LHCN-M2 (cell line): ENCODE measurements at regions not wholly inside any gene's neighbourhood (a gene's known extent, or its start where the extent isn't known, plus 50 kb on each side); places are given as distances from the start of the nearest gene placed in this dataset.
"Not testable (repeated sequence)": the region's sequence is repeated elsewhere in the genome, so short reads cannot be mapped to it uniquely, and the experiment has no call there.

Experiments
- DNase-seq: peaks from one replicate; pipeline ENCODE4 v3.0.0-alpha.2; 2012; ENCODE audit warnings: low read depth

GRCh38 chr6:67567842-67568241 is 1067.2 kb upstream of the ADGRB3 start:
- DNase-seq = no peak

GRCh38 chr6:67563671-67564070 is 1071.4 kb upstream of the ADGRB3 start:
- DNase-seq = no peak

- DNase-seq = no peak
These were observed 1075.0 kb upstream of the ADGRB3 start for GRCh38 chr6:67560068-67560467.

GRCh38 chr6:67558985-67559384 is 1076.1 kb upstream of the ADGRB3 start:
- no peak for DNase-seq

GRCh38 chr6:67544851-67545452 is 1090.1 kb upstream of the ADGRB3 start:
- DNase-seq = peak; percentile 41

GRCh38 chr6:67541586-67541985 is 1093.5 kb upstream of the ADGRB3 start:
- DNase-seq = peak; percentile 37

- no peak for DNase-seq
These were observed 1097.0 kb upstream of the ADGRB3 start for GRCh38 chr6:67538032-67538431.

GRCh38 chr6:67535946-67536345 is 1099.1 kb upstream of the ADGRB3 start:
- DNase-seq = no peak

- no peak for DNase-seq
These were observed 1128.7 kb upstream of the ADGRB3 start for GRCh38 chr6:67506352-67506751.

GRCh38 chr6:67501755-67502154 is 1133.3 kb upstream of the ADGRB3 start:
- peak; percentile 18 for DNase-seq

- no peak for DNase-seq
These were observed 1137.3 kb upstream of the ADGRB3 start for GRCh38 chr6:67497749-67498148.

GRCh38 chr6:67496191-67496590 is 1138.9 kb upstream of the ADGRB3 start:
- no peak for DNase-seq

GRCh38 chr6:67493682-67494081 is 1141.4 kb upstream of the ADGRB3 start:
- no peak for DNase-seq

GRCh38 chr6:67475700-67476099 is 1159.4 kb upstream of the ADGRB3 start:
- DNase-seq = no peak

GRCh38 chr6:67467341-67467740 is 1167.7 kb upstream of the ADGRB3 start:
- DNase-seq = no peak

- not testable (repeated sequence) for DNase-seq
These were observed 1172.4 kb upstream of the ADGRB3 start for GRCh38 chr6:67462725-67463124.

GRCh38 chr6:67459556-67459955 is 1175.5 kb upstream of the ADGRB3 start:
- DNase-seq = no peak

GRCh38 chr6:67458265-67458664 is 1176.8 kb upstream of the ADGRB3 start:
- peak; percentile 8 for DNase-seq

- no peak for DNase-seq
These were observed 1183.2 kb upstream of the ADGRB3 start for GRCh38 chr6:67451874-67452273.

- DNase-seq = no peak
These were observed 1184.4 kb upstream of the ADGRB3 start for GRCh38 chr6:67450641-67451040.

- no peak for DNase-seq
These were observed 1185.5 kb upstream of the ADGRB3 start for GRCh38 chr6:67449602-67450001.

- peak; percentile 14 for DNase-seq
These were observed 1202.0 kb upstream of the ADGRB3 start for GRCh38 chr6:67433124-67433523.

- DNase-seq = no peak
These were observed 1204.0 kb upstream of the ADGRB3 start for GRCh38 chr6:67431076-67431475.

- peak; percentile 12 for DNase-seq
These were observed 1208.4 kb upstream of the ADGRB3 start for GRCh38 chr6:67426686-67427085.
